NCI-H446 treated with DMSO at 0.1 percent for 48 hours (cell line): ENCODE measurements at regions not wholly inside any gene's neighbourhood (a gene's known extent, or its start where the extent isn't known, plus 50 kb on each side); places are given as distances from the start of the nearest gene placed in this dataset.

Experiments
- DNase-seq: peaks from one replicate; lab custom pipeline; 2025; lab: John Stamatoyannopoulos, UW

DNA sequence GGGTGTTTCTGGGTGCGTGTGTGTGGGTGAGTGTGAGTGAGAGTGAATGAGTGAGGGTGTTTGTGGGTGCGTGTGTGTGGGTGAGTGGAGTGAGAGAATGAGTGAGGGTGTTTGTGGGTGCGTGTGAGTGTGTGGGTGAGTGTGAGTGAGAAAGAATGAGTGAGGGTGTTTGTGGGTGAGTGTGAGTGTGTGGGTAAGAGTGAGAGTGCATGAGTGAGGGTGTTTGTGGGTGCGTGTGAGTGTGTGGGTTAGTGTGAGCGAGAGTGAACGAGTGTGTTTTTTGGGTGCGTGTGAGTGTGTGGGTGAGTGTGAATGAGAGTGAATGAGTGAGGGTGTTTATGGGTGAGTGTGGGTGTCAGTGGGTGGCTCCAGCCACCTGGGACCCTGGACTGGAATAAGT is 1676.1 kb upstream of the TENM3 start:
- no peak for DNase-seq

DNA sequence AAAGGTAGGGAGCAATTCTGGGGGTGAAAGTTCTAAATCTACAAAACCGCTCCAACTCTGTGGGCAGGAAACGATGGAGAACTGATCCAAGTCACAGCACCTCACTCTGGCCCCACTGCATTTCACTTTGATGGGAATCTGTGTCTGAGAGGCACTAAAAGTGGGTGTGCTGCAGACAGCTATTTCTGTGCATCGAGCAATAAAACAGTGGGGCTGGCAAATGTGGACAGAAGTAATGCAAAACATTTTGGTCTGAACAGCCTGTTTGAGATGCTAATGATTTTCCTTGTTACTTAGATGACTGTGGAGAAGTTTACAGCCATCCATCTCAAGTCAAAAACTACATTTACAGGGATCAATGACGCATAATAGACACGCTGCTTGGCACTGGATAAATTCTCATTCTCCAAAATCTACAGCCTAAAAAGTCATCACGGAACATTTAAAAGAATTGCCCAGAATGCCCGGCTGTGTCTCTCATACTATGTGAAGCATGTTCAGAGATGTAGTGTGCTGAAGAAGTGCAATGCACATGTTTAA is 1671.6 kb upstream of the TENM3 start:
- DNase-seq, result no peak

DNA sequence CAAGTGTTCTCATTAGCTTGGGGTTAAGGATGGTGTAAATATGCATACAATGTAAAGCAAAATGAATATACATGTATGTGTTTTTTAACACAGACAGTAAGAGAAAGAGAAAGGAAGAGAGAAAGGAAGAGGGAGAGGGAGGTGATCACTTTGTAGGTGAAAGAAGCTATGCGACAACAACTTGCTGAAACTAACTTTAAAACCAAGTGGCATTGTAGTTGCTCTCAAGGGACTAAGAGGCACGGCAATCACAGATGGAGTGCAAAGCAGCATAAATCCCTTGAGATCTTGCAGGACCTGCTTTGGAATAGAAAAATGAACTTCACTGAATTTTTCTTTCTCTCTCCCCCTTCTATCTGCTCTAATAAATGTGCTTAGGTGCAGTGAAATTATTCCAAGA is 1665.0 kb upstream of the TENM3 start:
- no peak for DNase-seq

DNA sequence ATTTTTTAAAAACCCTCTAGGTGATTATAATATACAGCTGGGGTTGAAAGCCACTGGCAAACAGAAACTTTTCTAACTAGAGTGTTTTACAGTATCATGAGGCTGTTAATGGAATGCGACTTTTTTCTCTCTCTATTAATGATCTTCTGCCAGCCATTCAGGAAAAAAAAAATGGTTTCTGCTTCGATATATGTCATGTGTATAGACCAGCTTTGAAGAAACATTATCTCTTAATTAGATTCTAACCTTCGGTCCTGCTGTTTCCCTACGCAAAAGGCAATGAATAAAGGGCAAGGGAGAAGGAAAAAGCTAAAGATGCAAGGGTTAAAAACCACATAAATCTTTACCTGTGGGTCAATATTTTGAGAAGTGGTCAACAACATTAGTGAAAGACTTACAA is 1662.1 kb upstream of the TENM3 start:
- no peak for DNase-seq

DNA sequence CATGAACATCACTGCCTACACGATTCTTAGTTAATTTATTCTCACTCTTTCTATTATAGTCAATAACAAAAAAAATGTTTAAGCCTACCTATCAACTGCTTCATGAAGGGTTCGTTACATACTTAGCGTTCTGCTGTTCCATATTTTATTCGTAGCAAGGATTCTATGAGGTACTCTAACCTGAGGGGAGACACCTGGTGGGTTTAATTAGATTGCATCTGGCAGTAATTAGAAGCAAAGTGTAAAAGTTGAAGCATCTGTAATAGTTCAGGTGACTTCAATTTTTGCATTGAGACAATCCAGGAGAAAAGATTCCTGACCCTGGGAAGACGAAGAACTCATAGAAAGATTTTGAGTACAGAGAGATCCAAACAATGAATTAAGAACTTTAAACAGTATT is 1655.8 kb upstream of the TENM3 start:
- DNase-seq, result no peak

DNA sequence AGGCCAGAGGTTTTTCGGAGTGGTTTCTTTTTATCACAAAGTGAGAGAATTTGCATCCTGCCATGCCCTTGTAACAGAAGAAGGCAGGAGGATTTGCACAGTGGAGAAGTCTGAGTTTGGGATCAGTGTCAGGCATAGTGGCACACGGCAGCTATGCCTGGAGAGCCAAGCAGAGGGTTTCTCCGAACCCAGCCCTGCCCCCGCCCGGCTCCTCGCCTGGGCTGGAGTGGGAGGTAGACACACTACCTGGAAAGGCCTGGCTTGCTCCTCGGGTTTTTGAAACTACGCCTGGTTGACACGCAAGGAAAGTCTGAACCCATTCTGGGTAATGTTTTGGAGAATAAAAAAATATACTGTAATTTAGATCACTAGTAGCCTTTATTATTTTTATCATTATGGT is 1653.6 kb upstream of the TENM3 start:
- no peak for DNase-seq

DNA sequence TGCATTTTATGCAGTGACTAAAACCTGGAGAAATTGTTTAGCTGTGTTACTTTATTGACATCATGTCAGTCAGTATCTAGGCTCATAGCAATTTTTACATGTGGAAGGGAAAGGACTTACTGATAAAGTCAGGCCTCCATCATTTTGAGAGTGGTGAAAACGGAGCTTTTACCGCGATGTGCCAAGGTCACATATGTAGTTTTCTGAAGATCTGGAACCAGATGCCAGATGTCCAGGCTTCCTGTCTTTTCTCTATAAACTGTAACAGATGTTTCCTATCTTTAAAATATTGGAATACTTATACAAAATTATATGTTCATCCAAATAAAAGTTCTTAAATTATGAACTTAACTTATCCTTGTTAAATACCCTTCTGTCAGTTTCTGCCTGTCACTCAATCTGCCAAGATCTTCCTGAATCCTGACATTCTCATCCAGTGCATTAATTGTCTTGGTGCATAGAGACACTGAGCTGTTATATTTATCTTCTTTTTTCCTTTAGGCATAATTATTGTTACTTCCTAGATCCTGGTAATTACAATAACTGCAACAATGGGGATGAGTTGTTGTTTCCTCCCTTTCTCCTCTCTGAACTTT is 1646.2 kb upstream of the TENM3 start:
- no peak for DNase-seq

DNA sequence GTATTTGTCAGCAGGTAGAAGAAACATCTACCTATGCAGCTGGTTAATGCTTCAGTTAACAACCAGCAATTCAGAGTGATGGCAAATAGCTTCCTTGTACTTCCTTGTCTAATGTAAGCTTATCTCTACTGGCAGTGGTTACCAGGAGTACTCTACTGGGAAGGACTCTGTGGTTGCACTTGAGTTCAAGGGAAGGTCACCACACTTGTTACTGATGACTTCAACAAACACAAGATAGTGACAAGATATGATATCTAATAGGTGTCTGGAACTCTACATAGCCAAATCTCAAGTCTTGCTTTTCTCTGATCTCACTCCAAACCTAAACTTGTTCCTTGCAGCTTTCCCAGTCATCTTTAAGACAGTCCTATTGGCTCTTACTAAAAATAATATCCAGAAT is 1644.9 kb upstream of the TENM3 start:
- no peak for DNase-seq

DNA sequence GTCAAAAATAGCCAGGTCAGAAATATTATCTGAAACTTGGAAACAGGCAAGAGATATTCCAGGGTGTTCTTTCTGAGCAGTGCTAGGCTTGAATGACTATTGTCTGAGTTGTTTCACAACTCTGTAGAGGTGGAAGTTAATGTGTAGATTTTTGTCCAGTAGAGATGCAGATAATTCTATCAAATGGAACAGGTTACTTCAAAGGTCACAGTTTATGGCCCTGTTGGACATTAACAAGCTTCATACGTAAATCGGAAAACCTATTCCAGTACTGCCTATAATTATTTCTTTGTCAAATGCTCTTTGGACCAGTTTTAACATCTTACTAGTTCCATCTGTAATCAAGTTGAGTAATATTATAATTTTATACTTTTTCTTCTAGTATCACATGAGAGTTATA is 1639.4 kb upstream of the TENM3 start:
- DNase-seq, result no peak

DNA sequence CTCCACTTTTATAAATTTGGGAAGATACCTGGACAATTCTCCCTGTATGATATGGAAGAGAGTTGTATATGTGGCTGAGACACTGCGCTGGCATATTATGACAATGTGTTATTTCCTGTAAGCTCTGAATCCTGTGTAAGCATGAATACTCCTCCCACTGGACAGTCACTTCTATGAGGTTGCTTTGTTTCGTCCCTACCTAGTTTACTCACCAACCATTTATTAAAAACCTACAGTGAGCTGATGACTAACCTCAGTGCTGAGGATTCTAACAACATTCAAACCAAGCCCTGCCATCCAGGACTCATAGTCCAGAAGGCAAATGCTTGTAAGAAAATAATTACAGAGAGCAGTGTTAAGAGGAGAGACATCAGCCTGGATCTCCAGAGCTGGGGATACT is 1632.9 kb upstream of the TENM3 start:
- no peak for DNase-seq

DNA sequence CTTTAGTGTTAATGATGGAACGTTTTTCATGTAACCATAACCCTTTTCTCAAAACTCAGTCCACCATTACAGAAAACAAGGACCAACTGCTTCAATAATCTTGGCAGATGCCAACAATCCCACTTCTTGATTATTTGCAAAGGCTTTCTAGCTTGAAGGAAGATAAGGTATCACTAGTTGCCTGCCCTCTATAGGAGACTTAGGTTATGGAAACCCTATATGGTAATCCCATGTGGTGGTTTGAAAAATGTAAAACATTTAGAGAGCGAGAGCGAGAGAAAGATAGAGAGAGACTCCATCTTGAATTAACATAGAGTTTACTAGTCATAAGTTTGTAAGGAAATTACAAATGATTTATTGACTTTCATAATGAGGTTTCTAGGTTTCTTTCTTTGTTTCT is 1627.5 kb upstream of the TENM3 start:
- DNase-seq, result no peak

DNA sequence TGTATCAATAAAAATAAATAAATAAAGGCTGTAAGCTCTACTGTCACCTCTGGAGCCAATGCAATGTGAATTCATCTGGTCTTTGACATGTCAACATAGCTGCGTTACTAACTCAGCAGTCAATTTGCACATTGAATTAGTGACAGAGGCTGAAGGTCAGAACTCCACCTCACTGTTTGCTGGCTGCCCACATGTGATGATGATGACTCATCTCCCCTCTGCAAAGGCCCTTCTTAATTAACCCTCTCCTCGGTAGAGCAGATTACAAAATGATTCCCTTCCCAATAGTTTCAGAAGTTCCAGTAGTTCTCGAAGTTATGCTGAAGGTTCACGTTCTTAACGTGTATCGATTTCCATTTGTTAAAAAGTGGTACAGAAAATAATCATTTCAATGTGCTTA is 1626.0 kb upstream of the TENM3 start:
- DNase-seq, result no peak

DNA sequence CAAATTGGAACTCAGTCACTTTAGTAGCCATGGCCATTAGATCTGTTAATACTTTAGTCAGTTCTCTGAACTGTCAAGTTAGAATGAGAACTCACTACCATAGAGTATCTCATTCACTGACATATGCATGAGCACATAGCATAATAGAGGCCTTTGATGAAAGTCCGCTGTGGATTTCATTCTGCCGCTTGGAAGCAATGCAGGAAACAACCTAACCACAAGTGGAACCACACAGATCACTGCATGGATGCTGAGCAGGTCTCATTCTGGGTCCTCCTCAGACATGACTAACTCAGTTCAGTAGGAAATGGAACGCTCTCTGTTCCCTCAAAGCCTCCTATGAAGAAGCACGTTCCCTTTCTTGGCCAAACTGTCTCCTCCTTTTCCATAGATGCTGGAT is 1624.8 kb upstream of the TENM3 start:
- DNase-seq, result no peak

DNA sequence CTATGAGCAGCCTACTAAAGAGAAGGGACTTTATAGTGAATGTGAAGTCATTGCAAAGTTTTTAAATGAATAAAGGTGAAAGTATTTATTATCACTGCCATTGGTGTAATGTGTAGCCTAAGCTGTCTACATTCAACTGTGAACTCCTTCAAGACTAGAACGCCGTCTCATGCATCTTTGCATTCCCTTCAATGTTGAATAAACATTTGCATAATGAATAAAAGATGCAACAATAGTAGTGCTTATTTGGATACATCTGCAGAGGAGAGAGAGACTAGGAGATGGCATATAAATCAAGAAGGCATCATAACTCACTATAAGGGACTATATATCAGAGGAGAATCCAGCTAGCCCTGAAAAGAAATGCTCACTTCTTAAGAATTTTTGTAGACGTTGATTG is 1623.8 kb upstream of the TENM3 start:
- DNase-seq, result no peak

DNA sequence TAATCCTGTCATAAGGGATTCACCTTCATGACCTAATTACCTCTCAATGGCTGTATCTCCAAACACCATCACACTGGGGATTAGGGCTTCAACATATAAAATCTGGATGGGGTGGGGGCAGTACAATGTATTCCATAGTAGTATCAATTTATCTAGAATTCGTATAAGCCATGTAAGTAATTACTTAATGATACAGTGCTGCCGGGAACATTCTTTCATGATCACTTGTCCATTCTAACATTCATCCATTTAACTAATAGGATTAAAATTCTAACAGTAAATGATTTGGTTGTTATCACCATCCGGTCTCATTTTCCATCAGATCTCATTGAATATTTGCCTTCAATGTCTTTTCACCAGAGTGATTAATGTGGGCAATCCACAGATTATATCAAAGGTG is 1620.9 kb upstream of the TENM3 start:
- no peak for DNase-seq

DNA sequence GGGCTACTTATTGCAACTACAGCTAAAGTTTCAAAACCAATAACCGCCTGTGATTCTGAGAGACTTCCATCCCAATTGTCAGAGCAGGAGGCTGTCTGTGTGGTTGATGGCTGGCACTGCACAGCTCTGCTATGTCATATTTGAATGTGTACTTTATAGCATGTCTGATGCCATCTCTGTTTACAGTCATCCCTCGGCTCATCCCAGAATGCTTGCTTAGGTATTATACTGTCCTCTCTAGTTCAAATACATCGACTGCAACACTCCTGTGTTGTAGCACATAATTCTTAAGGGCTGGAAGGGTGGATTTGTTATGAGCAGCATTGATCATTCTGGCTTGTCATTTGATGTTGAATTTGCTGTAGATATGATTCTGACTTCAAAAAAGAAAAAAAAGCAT is 1617.5 kb upstream of the TENM3 start:
- DNase-seq, result no peak

DNA sequence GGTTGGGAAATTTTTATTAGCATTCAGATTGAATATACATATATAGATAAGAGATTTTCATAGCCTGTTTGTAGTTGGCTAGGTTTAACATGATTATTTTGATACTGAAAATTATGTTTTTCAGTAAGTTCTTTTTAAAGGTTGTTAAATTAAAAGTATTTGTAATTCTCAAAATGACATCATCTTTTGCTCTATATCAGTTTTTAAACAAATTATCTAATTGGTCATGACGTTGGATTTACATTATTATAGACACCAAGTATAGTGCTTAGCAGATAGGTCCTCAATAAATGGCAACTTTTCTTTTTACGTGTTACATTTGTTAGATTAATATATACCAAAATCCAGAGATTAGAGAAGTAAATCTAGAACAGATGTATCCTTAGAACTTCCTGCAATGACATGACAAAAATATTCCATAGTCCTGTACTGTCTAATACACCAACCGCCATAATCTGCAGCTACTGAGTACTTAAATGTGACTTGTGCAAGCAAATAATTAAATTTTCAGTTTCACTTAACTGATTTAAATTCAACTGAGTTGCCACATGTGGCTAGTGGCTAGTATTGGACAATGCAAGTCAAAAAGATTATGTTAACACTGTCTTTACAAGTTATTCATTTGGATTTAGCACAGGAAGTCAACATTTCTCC is 1613.1 kb upstream of the TENM3 start:
- DNase-seq, result no peak

DNA sequence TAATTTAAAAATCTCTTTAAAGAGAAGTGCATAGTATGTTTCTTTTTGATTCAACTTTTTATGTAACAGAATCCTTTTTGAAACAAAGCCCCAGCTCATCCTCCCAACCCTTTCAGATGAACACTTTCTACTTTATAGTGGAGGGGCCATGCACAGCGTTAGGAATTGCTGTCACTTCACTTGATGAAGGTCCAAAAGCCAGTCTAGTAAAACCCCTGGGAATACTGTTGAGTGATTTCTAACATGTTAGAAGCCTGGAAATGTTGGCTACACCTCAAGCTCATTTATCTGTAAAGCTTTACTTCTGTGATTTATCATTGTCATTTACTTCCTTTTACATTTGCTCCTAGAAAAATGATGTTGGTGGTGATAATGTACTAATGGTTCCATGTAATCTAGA is 1608.9 kb upstream of the TENM3 start:
- DNase-seq, result no peak

DNA sequence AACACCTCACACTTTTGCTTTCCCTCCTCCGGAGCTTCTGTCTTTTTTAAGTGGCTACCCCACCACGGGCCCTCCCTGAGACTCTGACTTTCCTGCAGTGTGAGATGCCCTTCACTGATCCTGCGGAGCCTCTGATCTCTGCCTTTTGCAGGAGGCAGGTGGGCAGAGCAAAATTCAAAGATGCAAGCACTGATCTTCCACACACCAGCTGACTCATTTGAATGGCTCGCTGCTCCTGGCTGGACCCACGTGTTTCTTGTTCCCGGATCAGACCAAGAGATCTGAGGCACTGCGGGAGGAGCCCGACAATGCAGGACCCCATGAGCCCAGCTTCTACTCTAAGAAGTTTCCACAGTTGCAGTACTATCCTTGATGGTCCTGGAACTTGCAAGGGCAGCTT is 1607.9 kb upstream of the TENM3 start:
- no peak for DNase-seq

DNA sequence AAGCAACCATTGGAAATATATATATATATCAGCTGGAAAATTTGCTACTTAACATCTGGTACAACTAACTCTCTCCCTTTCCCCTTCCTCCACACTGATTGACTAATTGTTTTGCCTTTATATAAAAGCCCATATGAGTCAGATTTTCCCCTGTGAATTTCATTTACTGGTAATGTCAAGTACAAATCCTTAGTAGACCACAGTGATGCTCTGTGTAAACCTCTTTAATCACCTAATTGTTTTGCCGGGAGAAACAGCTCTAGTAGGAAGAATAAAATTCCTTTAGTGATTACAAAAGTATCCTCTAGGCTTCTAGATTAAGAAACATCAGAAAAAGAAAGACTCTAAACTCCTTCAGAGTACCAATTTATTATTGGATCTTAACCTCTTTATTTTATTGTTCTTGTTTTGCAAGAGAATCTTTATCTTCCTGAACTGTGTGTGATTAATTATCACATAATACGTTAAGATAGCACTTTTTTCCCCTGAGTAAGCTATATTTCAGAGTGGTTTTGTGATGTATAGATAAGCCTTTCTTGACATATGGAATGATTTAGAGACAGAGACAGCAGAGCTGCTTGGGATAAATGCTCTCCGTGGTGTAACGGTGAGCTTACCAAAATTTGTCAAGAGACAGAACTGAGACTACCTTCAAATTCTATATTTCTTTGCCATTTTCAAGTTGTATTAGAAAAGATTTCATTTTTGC is 1606.4 kb upstream of the TENM3 start:
- no peak for DNase-seq

DNA sequence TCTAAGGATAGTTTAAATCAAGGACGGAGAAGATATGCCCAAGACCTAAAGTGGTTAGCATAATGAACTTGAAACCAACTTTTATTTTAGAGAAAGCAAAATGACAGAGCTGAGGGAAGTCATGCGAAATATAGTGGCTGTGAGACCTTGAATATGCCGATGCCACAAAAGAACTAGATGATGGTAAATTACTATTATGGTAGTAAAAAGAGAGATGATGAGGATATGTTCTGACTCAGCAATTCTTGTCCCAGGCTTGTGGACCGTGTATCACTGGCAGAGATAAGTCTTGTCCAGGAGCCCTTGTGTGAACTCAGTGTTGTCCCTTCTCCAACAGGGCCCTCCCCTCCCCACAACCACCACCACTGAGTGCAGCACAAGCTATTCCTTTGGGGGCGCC is 1605.6 kb upstream of the TENM3 start:
- no peak for DNase-seq

DNA sequence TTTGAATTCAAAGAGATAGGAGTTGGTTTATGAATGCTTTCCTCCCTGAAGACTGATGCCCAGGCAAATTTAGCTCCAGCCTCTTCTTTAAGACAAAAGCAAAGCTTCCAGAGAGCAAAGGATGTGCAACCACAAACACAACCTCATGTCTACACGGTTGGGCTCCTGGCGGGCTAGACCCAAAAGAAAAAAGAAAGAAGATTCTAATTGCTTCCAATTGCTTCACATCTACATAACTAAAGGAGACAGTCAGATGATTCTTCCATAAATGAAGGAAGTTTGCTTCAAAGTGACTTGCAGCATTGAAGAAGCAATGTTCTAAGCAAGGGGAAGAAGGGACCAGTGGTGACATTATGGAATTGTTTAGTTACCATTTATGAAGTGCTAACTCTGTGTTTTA is 1603.0 kb upstream of the TENM3 start:
- no peak for DNase-seq

DNA sequence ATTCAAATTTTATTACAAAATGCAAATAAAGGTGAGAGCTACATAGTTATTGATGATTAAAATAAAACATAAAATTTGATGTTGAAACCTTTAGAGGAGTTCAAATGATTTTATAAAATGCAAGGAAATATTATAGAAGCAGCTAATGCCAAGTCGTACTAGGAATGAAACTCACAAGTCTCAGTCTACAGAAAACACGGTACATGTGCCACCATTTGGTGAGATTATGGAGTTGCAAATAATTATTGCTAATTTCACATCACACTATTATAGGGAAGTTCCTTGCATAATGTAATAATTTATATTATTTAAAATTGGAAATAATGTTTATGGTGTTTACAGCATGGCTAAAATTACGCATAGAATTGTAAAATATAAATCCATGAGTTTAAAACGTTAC is 1601.7 kb upstream of the TENM3 start:
- DNase-seq, result no peak

DNA sequence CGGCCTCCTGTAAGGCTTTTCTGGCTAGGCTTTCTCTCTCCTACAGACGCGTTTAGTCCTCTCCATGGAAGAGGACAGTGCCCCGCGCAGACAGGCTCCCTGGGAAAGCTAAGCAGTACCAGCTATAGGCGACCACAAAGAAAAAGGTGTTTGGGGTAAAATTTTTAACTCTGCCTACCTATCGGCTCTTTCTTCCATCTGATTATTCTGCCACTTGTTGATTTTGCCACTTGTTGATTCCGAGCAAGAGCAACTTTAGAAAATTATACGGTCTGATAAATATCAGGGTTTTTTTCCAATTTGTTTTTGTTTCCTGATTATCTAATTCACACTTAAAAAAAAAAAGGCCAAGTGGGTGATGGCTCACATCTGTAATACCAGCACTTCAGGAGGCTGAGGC is 1600.5 kb upstream of the TENM3 start:
- DNase-seq, result no peak
